Activated CD4-positive, alpha-beta memory T cell treated with anti-CD3 and anti-CD28 coated beads, Interleukin-2, amount 10 ng/mL, durations not matched to agents 7 days and 5 days (primary cell): ENCODE measurements at regions not wholly inside any gene's neighbourhood (a gene's known extent, or its start where the extent isn't known, plus 50 kb on each side); places are given as distances from the start of the nearest gene placed in this dataset.

ENCODE experiments used
- CTCF ChIA-PET: fragments of 350-600 bp; sonication (Branson Sonifier 250); formaldehyde crosslinking; loops from one replicate; lab custom pipeline; 2021; ENCODE audit warnings: antibody characterized with exemption, inconsistent platforms; lab: Charles Lee
- POLR2A ChIA-PET: fragments of 350-600 bp; sonication (Branson Sonifier 250); formaldehyde crosslinking; loops from one replicate; lab custom pipeline; 2021; ENCODE audit warnings: antibody characterized with exemption; lab: Charles Lee
- DNase-seq: peaks from one replicate; pipeline ENCODE4 v3.0.0-alpha.2; 2020
- H3K27ac Mint-ChIP-seq: one replicate; pipeline ENCODE4 v1.8.0; 2021; ENCODE audit warnings: mild to moderate bottlenecking, mixed read lengths
- H3K27me3 Mint-ChIP-seq: one replicate; pipeline ENCODE4 v1.8.0; 2021; ENCODE audit warnings: mixed read lengths
- H3K36me3 Mint-ChIP-seq: one replicate; pipeline ENCODE4 v1.8.0; 2021; ENCODE audit warnings: low read depth, mixed read lengths
- H3K4me1 Mint-ChIP-seq: one replicate; pipeline ENCODE4 v1.8.0; 2021; ENCODE audit warnings: mixed read lengths
- H3K4me3 Mint-ChIP-seq: one replicate; pipeline ENCODE4 v1.8.0; 2021; ENCODE audit warnings: mild to moderate bottlenecking, mixed read lengths
- H3K9me3 Mint-ChIP-seq: one replicate; pipeline ENCODE4 v1.8.0; 2021; ENCODE audit warnings: mixed read lengths

DNA sequence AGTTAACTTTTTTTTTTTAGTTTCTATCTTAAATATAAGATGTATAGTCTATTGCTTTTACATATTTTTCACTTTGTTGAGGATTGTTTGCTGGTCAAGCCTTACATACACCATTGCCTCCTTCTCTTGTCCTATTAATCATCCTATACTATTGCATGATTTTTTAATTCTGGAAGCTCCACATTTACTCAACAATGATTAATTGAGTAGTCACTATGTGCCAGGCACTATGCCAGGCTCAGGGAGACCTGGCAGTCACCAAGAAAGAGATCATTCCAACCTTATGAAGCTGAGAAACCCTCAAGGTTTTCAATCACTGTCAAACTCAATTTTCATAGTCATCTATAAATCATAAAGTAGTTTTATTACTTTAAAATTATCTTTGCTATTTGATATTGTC is 626.2 kb downstream of the IGSF11 start:
- H3K4me3 Mint-ChIP-seq: no peak overlapping the region
- ChIA-PET POLR2A (no interaction called here), CTCF (no interaction called here)
- DNase-seq: no peak
- H3K4me1 Mint-ChIP-seq: no peaks in the 10 kb centered on the region
- H3K9me3 Mint-ChIP-seq: no peaks in the 10 kb centered on the region
- no peaks in the 10 kb centered on the region for H3K27me3 Mint-ChIP-seq
- H3K27ac Mint-ChIP-seq: no peak overlapping the region
- H3K36me3 Mint-ChIP-seq: no peaks in the 10 kb centered on the region

DNA sequence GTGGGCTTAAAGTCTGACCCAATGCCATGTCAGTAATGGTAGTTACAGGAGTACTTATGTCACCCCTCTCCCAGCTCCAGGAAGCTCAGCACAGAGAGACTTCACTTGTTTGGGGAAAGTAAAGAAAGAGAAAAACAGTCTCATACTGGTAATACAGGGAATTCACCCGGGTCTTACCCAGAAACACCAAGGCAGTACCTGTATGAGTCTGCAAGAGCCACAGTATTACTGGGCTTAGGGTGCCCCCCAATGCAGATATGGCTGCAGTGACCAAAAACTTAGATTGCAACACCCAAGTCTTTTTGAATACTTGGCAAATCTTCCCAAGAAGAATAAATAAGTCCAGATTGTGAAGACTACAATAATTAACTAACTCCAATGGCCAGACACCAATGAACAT is 622.1 kb downstream of the IGSF11 start:
- Mint-ChIP-seq H3K27me3 (no peaks in the 10 kb centered on the region), H3K4me1 (no peaks in the 10 kb centered on the region), H3K4me3 (no peak overlapping the region), H3K9me3 (peaks cover 5% of the 10 kb centered on the region), H3K36me3 (no peaks in the 10 kb centered on the region), H3K27ac (no peak overlapping the region)
- ChIA-PET CTCF (no interaction called here), POLR2A (no interaction called here)
- DNase-seq: no peak

DNA sequence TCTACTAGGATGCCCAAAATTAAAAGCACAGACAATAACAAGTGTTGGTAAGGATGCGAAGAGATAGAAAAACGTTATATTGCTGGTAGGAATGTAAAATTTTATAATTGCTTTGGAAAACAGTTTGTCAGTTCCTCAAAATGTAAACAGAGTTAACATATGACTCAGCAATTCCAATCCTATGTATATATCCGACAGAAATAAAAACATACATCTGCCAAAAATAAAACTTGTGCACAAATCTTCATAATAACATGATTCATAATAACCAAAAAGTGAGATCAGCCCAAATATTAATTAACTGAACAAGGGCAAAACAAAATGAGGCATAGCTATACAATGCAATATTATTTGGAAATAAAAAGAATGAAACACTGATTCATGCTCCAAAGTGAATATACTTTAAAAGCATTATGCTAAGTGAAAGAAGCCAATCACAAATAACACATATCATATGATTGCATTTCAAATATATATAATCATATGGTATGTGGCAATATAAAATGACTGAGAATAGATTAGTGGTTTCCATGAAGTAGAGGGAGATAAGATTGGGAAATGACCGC is 609.3 kb downstream of the IGSF11 start:
- H3K9me3 Mint-ChIP-seq: peaks cover 13% of the 10 kb centered on the region
- ChIA-PET CTCF (no interaction called here), POLR2A (no interaction called here)
- no peak overlapping the region for H3K27ac Mint-ChIP-seq
- H3K4me1 Mint-ChIP-seq: no peaks in the 10 kb centered on the region
- no peak overlapping the region for H3K4me3 Mint-ChIP-seq
- no peak for DNase-seq
- H3K36me3 Mint-ChIP-seq: no peaks in the 10 kb centered on the region
- no peaks in the 10 kb centered on the region for H3K27me3 Mint-ChIP-seq

DNA sequence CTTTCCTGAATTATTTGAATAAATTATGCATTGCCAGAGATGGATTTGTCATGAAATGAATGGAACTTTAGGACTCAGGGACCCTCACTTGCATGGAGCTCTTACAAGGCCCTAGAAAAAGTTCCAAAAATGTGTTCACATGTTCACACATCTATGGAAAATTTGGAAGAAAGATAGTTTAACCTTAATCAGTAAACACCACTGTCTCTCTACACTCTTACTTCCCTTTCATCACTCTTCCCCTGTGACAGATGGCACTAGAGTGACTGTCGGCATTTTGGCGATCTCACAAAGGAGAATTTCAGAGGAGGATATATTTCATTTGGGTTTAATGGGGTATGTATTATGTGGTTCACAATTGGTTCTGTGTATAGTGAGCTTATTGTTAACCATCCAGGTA is 600.8 kb downstream of the IGSF11 start:
- no peak overlapping the region for H3K4me3 Mint-ChIP-seq
- no peaks in the 10 kb centered on the region for H3K27me3 Mint-ChIP-seq
- ChIA-PET POLR2A (no interaction called here), CTCF (no interaction called here)
- no peak for DNase-seq
- H3K9me3 Mint-ChIP-seq: no peaks in the 10 kb centered on the region
- H3K4me1 Mint-ChIP-seq: no peaks in the 10 kb centered on the region
- H3K27ac Mint-ChIP-seq: no peak overlapping the region
- no peaks in the 10 kb centered on the region for H3K36me3 Mint-ChIP-seq

DNA sequence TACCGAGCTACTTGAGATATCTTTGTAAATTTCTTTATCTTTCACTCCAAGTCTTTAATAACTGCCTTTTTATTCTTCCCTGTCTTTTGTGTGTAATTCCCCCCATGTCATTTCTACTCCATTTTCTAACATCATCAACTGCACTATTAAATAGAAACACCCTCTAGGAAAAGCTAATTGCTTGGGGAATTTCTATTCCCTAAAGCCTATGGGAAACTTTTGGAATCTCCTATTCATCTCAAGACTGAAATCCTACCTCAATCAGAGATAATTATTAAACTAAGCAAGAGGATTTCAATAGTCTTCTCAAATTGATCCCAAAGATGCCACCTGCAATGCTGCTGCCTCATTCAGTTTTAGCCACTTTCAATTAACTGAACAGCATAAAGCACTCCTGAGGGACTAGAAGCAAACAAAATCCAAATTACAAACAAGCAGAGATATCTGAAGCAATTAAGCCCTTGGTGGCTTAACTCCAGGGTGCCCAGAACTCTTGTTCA is 598.7 kb downstream of the IGSF11 start:
- no peaks in the 10 kb centered on the region for H3K36me3 Mint-ChIP-seq
- H3K4me3 Mint-ChIP-seq: no peak overlapping the region
- no peaks in the 10 kb centered on the region for H3K4me1 Mint-ChIP-seq

DNA sequence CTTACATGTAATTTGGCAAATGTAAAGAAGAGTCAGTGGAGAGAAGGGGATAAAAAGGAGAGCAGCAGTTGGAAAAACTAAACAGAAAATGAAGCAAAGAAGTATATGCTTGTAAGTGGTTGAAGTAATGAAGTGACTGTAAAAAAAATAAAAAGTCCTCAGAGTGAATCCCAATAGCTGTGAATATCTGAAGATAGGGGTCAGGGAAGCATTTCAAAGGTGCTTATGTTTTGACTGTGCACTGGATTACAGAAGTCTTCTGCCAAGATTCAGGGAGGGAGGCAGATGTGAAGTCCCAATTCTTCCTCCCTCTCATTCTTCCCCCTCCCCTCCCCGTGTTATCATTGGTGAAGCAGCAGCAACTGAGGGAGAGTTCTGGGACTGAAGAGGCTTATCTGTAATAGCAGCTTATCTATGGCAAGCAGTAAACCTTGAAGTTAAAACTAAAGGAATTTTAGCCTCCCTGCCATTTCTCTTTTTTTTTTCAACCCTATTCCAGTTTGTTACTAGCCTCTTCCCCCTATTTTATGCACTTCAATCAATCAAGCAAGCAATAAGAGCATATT is 597.9 kb downstream of the IGSF11 start:
- Mint-ChIP-seq H3K27me3 (no peaks in the 10 kb centered on the region), H3K4me1 (no peaks in the 10 kb centered on the region), H3K27ac (no peak overlapping the region), H3K4me3 (no peak overlapping the region), H3K36me3 (no peaks in the 10 kb centered on the region), H3K9me3 (peaks cover 2% of the 10 kb centered on the region)
- POLR2A ChIA-PET: no interaction called here
- no peak for DNase-seq
- CTCF ChIA-PET: no interaction called here

More for the DNA sequence above, 598.7 kb downstream of the IGSF11 start:
- ChIA-PET POLR2A (no interaction called here), CTCF (no interaction called here)
- Mint-ChIP-seq H3K9me3 (no peaks in the 10 kb centered on the region), H3K27ac (no peak overlapping the region), H3K27me3 (no peaks in the 10 kb centered on the region)
- no peak for DNase-seq

DNA sequence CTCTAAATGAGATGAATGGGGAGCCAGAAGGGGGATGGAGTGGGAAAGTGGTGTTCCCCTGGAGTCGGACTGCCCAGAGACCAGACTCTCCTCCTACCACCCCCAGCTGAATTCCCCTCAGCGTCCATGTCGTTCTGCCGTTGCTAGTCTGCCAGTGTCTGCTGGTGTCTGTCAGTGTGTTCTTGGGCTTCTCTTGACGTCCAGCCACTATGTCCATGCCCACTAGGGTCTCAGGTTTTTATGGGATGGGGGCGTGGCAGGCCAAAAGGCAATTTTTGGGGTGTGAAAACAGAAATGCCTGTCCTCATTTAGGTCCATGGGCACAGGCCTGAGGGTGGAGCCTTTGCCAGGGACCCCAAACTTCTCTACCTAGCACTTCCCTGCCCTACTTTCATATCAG is 589.6 kb downstream of the IGSF11 start:
- no peak for DNase-seq
- no peaks in the 10 kb centered on the region for H3K27me3 Mint-ChIP-seq
- H3K4me1 Mint-ChIP-seq: no peaks in the 10 kb centered on the region
- H3K27ac Mint-ChIP-seq: no peak overlapping the region
- H3K9me3 Mint-ChIP-seq: peaks cover 4% of the 10 kb centered on the region
- no peaks in the 10 kb centered on the region for H3K36me3 Mint-ChIP-seq
- CTCF ChIA-PET: no interaction called here
- POLR2A ChIA-PET: no interaction called here
- no peak overlapping the region for H3K4me3 Mint-ChIP-seq

DNA sequence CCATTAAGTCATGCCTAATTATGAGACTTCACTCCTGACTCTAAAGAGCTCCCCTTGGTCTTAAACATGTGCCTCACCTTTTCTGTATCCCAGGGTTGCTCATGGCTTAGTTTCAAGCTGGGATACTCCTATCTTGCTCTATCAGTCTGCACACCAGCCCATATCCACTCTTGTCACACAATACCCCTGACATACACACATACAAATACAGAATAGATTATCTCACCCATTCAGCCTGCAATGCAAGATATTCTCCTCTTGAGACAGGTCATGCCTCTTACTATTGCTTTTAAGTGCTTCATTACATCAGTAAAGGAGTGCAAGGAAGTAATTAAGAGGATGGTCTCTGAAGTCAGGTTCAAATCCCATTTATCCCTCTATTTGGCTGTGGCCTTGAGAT is 587.3 kb downstream of the IGSF11 start:
- H3K27me3 Mint-ChIP-seq: no peaks in the 10 kb centered on the region
- H3K4me3 Mint-ChIP-seq: no peak overlapping the region
- ChIA-PET POLR2A (no interaction called here), CTCF (no interaction called here)
- peaks cover 14% of the 10 kb centered on the region for H3K9me3 Mint-ChIP-seq
- H3K36me3 Mint-ChIP-seq: no peaks in the 10 kb centered on the region
- H3K27ac Mint-ChIP-seq: no peak overlapping the region
- H3K4me1 Mint-ChIP-seq: no peaks in the 10 kb centered on the region
- no peak for DNase-seq

DNA sequence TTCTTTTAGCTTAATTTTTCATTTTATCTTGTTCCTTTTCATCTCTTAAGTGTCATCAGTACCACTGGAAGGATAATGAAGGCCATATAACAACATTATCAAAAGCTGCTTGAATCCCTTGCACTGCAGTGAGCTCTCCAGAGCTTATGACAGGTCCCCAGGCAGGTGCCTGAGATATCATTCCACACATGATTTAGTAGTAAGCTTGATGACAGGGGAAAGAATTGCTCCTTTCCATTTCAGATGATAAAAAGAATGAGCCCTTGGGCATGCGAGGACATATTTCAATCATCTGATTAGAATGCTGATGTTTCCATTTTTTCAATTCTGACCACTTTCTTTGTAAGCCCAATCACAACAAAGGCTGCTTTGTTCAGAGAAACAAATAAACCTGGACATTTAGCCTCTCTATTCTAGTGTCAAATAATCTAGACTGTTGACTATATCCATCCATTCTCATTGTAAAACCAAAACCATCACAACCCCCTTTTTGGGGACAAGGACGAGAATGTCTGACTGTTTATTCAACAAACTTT is 567.8 kb downstream of the IGSF11 start:
- Mint-ChIP-seq H3K27me3 (no peaks in the 10 kb centered on the region), H3K9me3 (no peaks in the 10 kb centered on the region), H3K36me3 (no peaks in the 10 kb centered on the region), H3K4me1 (no peaks in the 10 kb centered on the region), H3K27ac (no peak overlapping the region), H3K4me3 (no peak overlapping the region)
- CTCF ChIA-PET: interaction anchor here (0.6 kb wide), 1 partner anchor 1678 kb away, joined by 3 read pairs; no protein-coding TSS in a partner anchor
- DNase-seq: no peak
- POLR2A ChIA-PET: no interaction called here

DNA sequence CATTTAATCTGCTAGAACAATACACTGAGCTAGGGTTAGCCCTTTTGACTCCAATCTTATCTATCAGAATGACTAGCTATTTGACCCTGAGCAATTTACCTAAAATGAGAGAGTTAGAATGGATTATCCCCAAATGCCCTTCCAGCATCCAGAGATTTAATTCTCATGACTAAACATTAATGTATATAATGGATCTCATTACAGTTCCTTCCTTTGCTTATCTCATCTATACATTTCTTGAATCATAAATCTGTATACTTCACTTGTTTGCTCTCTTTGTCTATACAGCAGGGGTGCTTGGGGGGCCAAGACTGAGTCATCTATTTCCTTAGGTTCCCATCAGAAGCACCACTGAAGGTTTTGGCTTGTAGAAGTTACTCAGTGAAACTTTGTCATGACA is 565.8 kb downstream of the IGSF11 start:
- no peaks in the 10 kb centered on the region for H3K4me1 Mint-ChIP-seq
- DNase-seq: no peak
- H3K27me3 Mint-ChIP-seq: no peaks in the 10 kb centered on the region
- no peaks in the 10 kb centered on the region for H3K9me3 Mint-ChIP-seq
- no peak overlapping the region for H3K4me3 Mint-ChIP-seq
- CTCF ChIA-PET: no interaction called here
- H3K36me3 Mint-ChIP-seq: no peaks in the 10 kb centered on the region
- POLR2A ChIA-PET: no interaction called here
- no peak overlapping the region for H3K27ac Mint-ChIP-seq

DNA sequence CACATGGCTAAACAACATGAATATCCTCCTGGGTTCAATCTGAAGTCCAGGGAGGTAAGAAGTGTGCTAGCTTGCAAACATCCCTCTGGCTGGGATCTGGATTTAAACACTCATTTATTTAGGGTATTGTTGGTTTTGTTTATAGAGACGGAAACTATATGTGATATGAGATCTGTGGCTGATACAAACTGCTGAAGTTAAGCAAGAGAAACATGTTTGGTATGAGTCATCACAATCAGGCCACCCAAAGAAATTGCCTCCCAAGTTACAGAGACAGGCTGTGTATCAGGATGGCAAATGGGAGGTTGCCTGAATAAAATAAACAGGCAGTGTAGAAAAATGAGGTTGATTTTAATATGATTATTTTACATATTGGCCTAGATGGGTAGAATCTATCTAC is 562.1 kb downstream of the IGSF11 start:
- no peaks in the 10 kb centered on the region for H3K4me1 Mint-ChIP-seq
- no peak overlapping the region for H3K4me3 Mint-ChIP-seq
- H3K36me3 Mint-ChIP-seq: no peaks in the 10 kb centered on the region
- DNase-seq: no peak
- CTCF ChIA-PET: no interaction called here
- no peak overlapping the region for H3K27ac Mint-ChIP-seq
- H3K9me3 Mint-ChIP-seq: no peaks in the 10 kb centered on the region
- POLR2A ChIA-PET: no interaction called here
- H3K27me3 Mint-ChIP-seq: no peaks in the 10 kb centered on the region

DNA sequence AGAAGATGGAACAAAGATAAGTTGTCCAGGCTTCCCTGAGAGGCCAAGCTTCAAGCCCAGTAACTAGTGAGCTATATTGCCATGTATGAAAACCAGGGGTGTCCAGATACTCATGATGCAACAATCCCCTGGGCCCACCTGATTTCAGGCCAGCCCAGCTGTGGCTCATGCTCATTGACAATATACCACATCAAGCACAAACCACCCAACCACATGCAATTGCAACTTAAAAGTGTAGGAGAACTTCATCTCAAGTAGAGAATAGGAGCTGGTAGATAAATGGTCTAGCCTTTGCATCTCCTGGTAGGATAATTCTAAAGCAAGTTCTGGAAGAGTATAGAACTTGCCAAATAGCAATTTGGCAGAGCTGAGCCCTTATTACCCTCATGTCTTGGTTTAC is 561.3 kb downstream of the IGSF11 start:
- ChIA-PET CTCF (no interaction called here), POLR2A (no interaction called here)
- H3K4me1 Mint-ChIP-seq: no peaks in the 10 kb centered on the region
- no peaks in the 10 kb centered on the region for H3K36me3 Mint-ChIP-seq
- no peak overlapping the region for H3K27ac Mint-ChIP-seq
- H3K27me3 Mint-ChIP-seq: no peaks in the 10 kb centered on the region
- H3K4me3 Mint-ChIP-seq: no peak overlapping the region
- H3K9me3 Mint-ChIP-seq: no peaks in the 10 kb centered on the region
- DNase-seq: no peak

DNA sequence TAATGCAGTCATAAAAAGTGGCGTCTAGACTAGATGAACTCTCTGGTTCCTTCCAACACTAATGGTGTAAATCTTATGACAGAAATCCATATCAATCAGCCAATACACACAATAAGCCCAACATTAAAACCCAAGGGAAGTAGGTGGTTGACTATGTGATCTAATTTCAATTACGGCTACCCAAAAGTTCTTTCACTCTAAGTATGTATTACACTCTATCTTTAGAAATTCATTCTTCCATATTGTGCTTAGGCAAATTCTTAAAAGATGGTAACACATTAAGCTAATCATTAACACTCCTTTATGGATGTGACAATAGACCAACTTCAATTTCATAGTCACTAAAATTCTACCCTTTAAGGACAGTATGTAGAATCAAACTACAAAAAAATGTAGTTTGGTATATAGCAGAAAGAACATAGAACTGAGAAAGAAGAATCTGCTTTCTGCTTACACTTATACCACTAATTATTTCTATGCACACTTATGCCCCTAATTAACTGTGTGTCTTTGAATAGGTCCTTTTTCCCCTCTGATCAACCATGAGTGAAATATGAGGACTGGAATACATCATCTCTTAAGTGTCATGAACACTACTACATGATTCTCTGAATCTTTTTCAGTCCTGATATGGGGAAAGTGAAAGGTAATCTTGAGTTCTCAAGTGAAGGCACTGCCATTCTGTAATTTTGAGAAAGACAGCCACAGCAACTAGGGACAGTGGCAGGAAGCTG is 557.6 kb downstream of the IGSF11 start:
- no peak for DNase-seq
- H3K27me3 Mint-ChIP-seq: no peaks in the 10 kb centered on the region
- H3K4me3 Mint-ChIP-seq: no peak overlapping the region
- no peaks in the 10 kb centered on the region for H3K4me1 Mint-ChIP-seq
- H3K27ac Mint-ChIP-seq: no peak overlapping the region
- ChIA-PET CTCF (no interaction called here), POLR2A (no interaction called here)
- no peaks in the 10 kb centered on the region for H3K36me3 Mint-ChIP-seq
- no peaks in the 10 kb centered on the region for H3K9me3 Mint-ChIP-seq
